ENCODE measurements at regions not wholly inside any gene's neighbourhood (a gene's known extent, or its start where the extent isn't known, plus 50 kb on each side); places are given as distances from the start of the nearest gene placed in this dataset.

DNA sequence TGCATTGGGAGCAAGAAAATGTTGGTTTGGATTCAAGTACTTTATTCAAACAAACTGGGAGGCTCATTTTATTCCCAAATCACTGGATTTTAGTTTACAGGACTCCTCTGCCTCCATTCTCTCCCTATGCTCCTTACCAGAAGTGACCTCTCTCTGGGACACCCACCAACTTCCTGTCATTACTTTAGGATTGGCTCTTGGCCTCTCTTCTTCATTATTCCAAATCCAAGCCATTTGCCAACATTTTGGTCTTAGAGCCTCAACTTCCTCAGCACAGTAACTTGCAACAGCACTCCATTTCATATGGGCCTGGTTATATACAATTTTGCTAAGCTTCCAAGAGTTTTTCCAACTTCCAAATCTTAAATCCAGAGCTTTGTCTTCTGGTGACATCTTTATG, 432.1 kb downstream of the NR2F2 start:
- TF ChIP-seq, protein P1, sequence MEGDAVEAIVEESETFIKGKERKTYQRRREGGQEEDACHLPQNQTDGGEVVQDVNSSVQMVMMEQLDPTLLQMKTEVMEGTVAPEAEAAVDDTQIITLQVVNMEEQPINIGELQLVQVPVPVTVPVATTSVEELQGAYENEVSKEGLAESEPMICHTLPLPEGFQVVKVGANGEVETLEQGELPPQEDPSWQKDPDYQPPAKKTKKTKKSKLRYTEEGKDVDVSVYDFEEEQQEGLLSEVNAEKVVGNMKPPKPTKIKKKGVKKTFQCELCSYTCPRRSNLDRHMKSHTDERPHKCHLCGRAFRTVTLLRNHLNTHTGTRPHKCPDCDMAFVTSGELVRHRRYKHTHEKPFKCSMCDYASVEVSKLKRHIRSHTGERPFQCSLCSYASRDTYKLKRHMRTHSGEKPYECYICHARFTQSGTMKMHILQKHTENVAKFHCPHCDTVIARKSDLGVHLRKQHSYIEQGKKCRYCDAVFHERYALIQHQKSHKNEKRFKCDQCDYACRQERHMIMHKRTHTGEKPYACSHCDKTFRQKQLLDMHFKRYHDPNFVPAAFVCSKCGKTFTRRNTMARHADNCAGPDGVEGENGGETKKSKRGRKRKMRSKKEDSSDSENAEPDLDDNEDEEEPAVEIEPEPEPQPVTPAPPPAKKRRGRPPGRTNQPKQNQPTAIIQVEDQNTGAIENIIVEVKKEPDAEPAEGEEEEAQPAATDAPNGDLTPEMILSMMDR (IDR thresholded peaks at IDR 0.05), result no peak
- TF ChIP-seq POLR2A (IDR thresholded peaks at IDR 0.05), result no peak

Measured in ovary (tissue), 3 donors.